ENCODE measurements at regions not wholly inside any gene's neighbourhood (a gene's known extent, or its start where the extent isn't known, plus 50 kb on each side); places are given as distances from the start of the nearest gene placed in this dataset.
"Not testable (repeated sequence)": the region's sequence is repeated elsewhere in the genome, so short reads cannot be mapped to it uniquely, and the experiment has no call there.

DNA sequence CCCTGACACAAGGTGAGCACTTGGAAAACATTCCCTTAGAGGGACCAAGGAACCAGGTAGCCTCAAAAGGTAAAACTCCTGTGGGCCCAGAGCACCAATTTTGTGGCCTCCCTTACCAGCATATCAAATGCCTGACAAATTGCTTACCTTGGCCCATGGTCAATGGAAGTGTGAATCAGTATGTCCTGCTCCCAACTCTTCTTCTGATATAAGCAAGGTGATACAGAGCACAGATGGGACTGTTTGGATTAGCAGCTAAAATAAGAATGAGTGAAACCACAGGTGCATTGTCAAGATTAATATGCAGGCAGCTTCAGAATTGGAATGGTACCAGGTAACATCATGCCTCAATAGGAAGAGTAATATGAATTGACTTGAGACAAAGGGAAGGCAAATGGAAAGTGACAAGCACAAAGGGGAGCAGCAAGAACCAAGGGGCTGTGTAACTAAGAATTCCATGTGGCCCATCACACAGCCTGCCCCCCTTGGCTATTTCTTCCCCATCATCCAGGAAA lies 156.8 kb upstream of the KCND3 start:
- no peak for ATAC-seq
- DNase-seq (ENCODE audit: low spot score), result no peak
- 0 out of 2 replicates have a peak, but pooled peaks cover 6% of the 10 kb centered on the region for H3K9me2 ChIP-seq (ENCODE audit: insufficient read depth)
- peaks cover 2% of the 10 kb centered on the region for H3K27me3 Mint-ChIP-seq (ENCODE audit: insufficient read depth, low read depth, poor library complexity)
- no peaks in the 10 kb centered on the region for H3K27me3 ChIP-seq (ENCODE audit: insufficient read depth)
- TF ChIP-seq STAT1 (IDR thresholded peaks at IDR 0.05; ENCODE audit: unreplicated experiment) (no peak), JUNB (IDR thresholded peaks at IDR 0.05; ENCODE audit: unreplicated experiment) (no peak)
- TF ChIP-seq, protein P1, sequence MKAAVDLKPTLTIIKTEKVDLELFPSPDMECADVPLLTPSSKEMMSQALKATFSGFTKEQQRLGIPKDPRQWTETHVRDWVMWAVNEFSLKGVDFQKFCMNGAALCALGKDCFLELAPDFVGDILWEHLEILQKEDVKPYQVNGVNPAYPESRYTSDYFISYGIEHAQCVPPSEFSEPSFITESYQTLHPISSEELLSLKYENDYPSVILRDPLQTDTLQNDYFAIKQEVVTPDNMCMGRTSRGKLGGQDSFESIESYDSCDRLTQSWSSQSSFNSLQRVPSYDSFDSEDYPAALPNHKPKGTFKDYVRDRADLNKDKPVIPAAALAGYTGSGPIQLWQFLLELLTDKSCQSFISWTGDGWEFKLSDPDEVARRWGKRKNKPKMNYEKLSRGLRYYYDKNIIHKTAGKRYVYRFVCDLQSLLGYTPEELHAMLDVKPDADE (IDR thresholded peaks at IDR 0.05), result no peak
- TF ChIP-seq, protein P2, sequence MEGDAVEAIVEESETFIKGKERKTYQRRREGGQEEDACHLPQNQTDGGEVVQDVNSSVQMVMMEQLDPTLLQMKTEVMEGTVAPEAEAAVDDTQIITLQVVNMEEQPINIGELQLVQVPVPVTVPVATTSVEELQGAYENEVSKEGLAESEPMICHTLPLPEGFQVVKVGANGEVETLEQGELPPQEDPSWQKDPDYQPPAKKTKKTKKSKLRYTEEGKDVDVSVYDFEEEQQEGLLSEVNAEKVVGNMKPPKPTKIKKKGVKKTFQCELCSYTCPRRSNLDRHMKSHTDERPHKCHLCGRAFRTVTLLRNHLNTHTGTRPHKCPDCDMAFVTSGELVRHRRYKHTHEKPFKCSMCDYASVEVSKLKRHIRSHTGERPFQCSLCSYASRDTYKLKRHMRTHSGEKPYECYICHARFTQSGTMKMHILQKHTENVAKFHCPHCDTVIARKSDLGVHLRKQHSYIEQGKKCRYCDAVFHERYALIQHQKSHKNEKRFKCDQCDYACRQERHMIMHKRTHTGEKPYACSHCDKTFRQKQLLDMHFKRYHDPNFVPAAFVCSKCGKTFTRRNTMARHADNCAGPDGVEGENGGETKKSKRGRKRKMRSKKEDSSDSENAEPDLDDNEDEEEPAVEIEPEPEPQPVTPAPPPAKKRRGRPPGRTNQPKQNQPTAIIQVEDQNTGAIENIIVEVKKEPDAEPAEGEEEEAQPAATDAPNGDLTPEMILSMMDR (conservative IDR thresholded peaks at IDR 0.05; ENCODE audit: low read depth in 2 of 2), result no peak
- no peak overlapping the region for H3K4me3 ChIP-seq
- H2AFZ ChIP-seq, result no peak overlapping the region
- no peaks in the 10 kb centered on the region for H3K36me3 ChIP-seq (ENCODE audit: insufficient read depth)
- H4K20me1 ChIP-seq (replicated peaks; ENCODE audit: insufficient read depth), result no peaks in the 10 kb centered on the region
- H3K27ac ChIP-seq (ENCODE audit: low read depth), result no peak overlapping the region
- no peaks in the 10 kb centered on the region for H3K4me1 ChIP-seq (ENCODE audit: insufficient read depth)
- H3K4me1 Mint-ChIP-seq, result no peaks in the 10 kb centered on the region
- no peak overlapping the region for H3K27ac Mint-ChIP-seq
- no peak overlapping the region for H3K4me3 Mint-ChIP-seq
- H3K36me3 Mint-ChIP-seq (ENCODE audit: low read depth), result peaks cover 15% of the 10 kb centered on the region
- peaks cover 31% of the 10 kb centered on the region for H3K9me3 Mint-ChIP-seq
- no peak overlapping the region for H3K4me2 ChIP-seq
- no peaks in the 10 kb centered on the region for H3F3A ChIP-seq (replicated peaks; ENCODE audit: low read depth)
- no peaks in the 10 kb centered on the region for H3K79me2 ChIP-seq (replicated peaks; ENCODE audit: insufficient read depth)

GRCh38 chr1:112160214-112160613 lies 170.7 kb upstream of the KCND3 start:
- H3K4me3 Mint-ChIP-seq; H3K36me3 ChIP-seq (ENCODE audit: insufficient read depth); H3K4me1 ChIP-seq (ENCODE audit: insufficient read depth); H3K4me1 Mint-ChIP-seq; DNase-seq (ENCODE audit: low spot score); H3K9me2 ChIP-seq (ENCODE audit: insufficient read depth); ATAC-seq; H3K27ac ChIP-seq (ENCODE audit: low read depth); H3K79me2 ChIP-seq (replicated peaks; ENCODE audit: insufficient read depth); H3K27me3 ChIP-seq (ENCODE audit: insufficient read depth); H3K27ac Mint-ChIP-seq; H4K20me1 ChIP-seq (replicated peaks; ENCODE audit: insufficient read depth); H3F3A ChIP-seq (replicated peaks; ENCODE audit: low read depth); H3K27me3 Mint-ChIP-seq (ENCODE audit: insufficient read depth, low read depth, poor library complexity): not testable (repeated sequence)
- Mint-ChIP-seq H3K36me3 (ENCODE audit: low read depth) (peaks cover 11% of the 10 kb centered on the region), H3K9me3 (peaks cover 29% of the 10 kb centered on the region)
- peak overlapping the region; percentile 36; the same call in 1 of the 2 replicates for H3K4me3 ChIP-seq
- H3K4me2 ChIP-seq, result peak overlapping the region; percentile 57; the same call in 1 of the 2 replicates
- H2AFZ ChIP-seq, result peak overlapping the region; percentile 98; the same call in 1 of the 2 replicates

DNA sequence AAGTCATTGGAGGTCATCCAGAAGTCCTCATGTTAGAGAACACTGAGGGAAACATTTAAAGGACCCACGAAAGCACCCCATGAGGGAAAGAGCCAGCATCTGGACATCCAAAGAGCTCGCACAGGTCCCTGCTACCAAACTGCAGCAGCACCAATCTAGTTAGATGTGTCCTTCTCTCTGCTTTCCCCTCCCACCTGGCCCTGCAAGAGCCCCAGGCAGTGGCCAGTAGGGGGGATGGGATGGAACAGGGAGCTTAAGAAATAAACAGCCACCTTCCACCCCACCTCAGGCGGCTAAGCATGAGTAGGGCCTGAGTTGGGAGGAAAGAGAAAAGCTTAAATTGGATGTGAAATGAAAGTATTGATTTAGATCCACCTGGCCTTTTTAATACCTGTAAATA lies 175.9 kb upstream of the KCND3 start:
- Mint-ChIP-seq H3K27ac (no peak overlapping the region), H3K27me3 (ENCODE audit: insufficient read depth, low read depth, poor library complexity) (peaks cover 2% of the 10 kb centered on the region), H3K4me1 (peaks cover 6% of the 10 kb centered on the region), H3K36me3 (ENCODE audit: low read depth) (peaks cover 9% of the 10 kb centered on the region), H3K4me3 (no peak overlapping the region), H3K9me3 (peaks cover 14% of the 10 kb centered on the region)
- Histone ChIP-seq H3K9me2 (ENCODE audit: insufficient read depth) (peaks cover 11% of the 10 kb centered on the region; the same call in 1 of the 2 replicates), H3K79me2 (replicated peaks; ENCODE audit: insufficient read depth) (no peaks in the 10 kb centered on the region), H3K27me3 (ENCODE audit: insufficient read depth) (no peaks in the 10 kb centered on the region), H3K4me1 (ENCODE audit: insufficient read depth) (0 out of 2 replicates have a peak, but pooled peaks cover 3% of the 10 kb centered on the region), H4K20me1 (replicated peaks; ENCODE audit: insufficient read depth) (no peaks in the 10 kb centered on the region), H3K4me3 (no peak overlapping the region), H3K4me2 (no peak overlapping the region), H3K36me3 (ENCODE audit: insufficient read depth) (no peaks in the 10 kb centered on the region), H3K27ac (ENCODE audit: low read depth) (no peak overlapping the region), H3F3A (replicated peaks; ENCODE audit: low read depth) (no peaks in the 10 kb centered on the region), H2AFZ (no peak overlapping the region)
- DNase-seq (ENCODE audit: low spot score), result peak; percentile 32
- ATAC-seq, result peak; percentile 59
- TF ChIP-seq CREB1 (CRISPR knock-in tag; IDR thresholded peaks at IDR 0.05; ENCODE audit: low read depth) (no peak), ZNF114 (CRISPR knock-in tag; IDR thresholded peaks at IDR 0.05) (no peak), EZH2phosphoT487 (IDR thresholded peaks at IDR 0.05; ENCODE audit: unreplicated experiment) (no peak), EZH2 (IDR thresholded peaks at IDR 0.05; ENCODE audit: low read depth, unreplicated experiment) (no peak), POLR2AphosphoS5 (IDR thresholded peaks at IDR 0.05; ENCODE audit: low read depth) (no peak), JUNB (IDR thresholded peaks at IDR 0.05; ENCODE audit: unreplicated experiment) (no peak), STAT1 (IDR thresholded peaks at IDR 0.05; ENCODE audit: unreplicated experiment) (no peak)
- TF ChIP-seq, protein P2 (conservative IDR thresholded peaks at IDR 0.05; ENCODE audit: low read depth in 2 of 2), result no peak
- TF ChIP-seq, protein P1 (IDR thresholded peaks at IDR 0.05), result no peak
